SK-N-MC (cell line): ENCODE measurements at regions not wholly inside any gene's neighbourhood (a gene's known extent, or its start where the extent isn't known, plus 50 kb on each side); places are given as distances from the start of the nearest gene placed in this dataset.
A peak's percentile ranks its signal among the peaks of the same experiment; 100 is the strongest.

Experiments
- DNase-seq: peaks from one replicate; pipeline ENCODE4 v3.0.0-alpha.2; 2011; ENCODE audit warnings: low read depth, low spot score
- H3K27ac ChIP-seq: fragments of 200-600 bp; sonication (generic); 2 replicates; pipeline ENCODE4 v1.5.1; 2016; ENCODE audit warnings: mixed run types
- H3K36me3 ChIP-seq: fragments of 200-600 bp; sonication (generic); 2 replicates; pipeline ENCODE4 v1.6.1; 2017; ENCODE audit warnings: antibody characterized with exemption, low read length, mixed read lengths; ENCODE audit not compliant: insufficient read depth
- H3K4me3 ChIP-seq: fragments of 200-600 bp; sonication (generic); 2 replicates; pipeline ENCODE4 v1.5.1; 2016
- H3K9ac ChIP-seq: fragments of 200-600 bp; sonication (generic); 2 replicates; pipeline ENCODE4 v1.8.0; 2017; ENCODE audit warnings: mixed run types, mixed read lengths; ENCODE audit not compliant: insufficient read length
- H3K9me3 ChIP-seq: fragments of 200-600 bp; sonication (generic); 2 replicates; pipeline ENCODE4 v1.6.1; 2017; ENCODE audit warnings: low read depth, mild to moderate bottlenecking, antibody characterized with exemption, low read length, moderate library complexity, mixed read lengths
- EZH2 ChIP-seq: fragments of 200-600 bp; sonication (generic); IDR thresholded peaks from one replicate; pipeline ENCODE4 v1.6.1; 2017; ENCODE audit warnings: antibody characterized with exemption
- FOXP2 ChIP-seq: optimal IDR thresholded peaks from 2 replicates; pipeline ENCODE3; 2011; ENCODE audit warnings: mild to moderate bottlenecking, moderate library complexity; ENCODE audit not compliant: insufficient read depth; ENCODE audit errors: extremely low read length, control extremely low read depth
- POLR2AphosphoS5 ChIP-seq: IDR thresholded peaks from 2 replicates; pipeline ENCODE4 v1.6.1; 2012; ENCODE audit warnings: mild to moderate bottlenecking, low read depth, low read length, borderline replicate concordance

DNA sequence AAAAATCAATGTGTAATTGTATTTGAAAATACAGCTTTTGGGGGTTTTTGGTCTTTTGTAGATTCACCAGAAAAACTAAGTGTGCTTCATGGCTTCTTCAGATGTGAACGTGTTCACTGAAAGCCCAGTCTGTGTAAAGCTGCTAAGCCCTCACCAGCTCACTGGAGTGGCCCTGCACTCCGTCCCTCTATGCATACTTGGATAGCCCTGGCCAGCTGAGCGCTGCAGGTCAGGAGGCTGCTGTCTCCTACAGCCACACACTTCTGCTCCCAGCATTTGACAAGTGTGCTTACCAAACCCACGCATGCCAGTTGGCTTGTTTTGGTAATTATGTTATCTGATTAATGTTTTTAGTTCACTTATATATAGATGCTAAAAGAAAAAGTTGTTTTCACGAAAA is 163.5 kb downstream of the TLR5 start:
- no peaks in the 10 kb centered on the region for H3K36me3 ChIP-seq
- TF ChIP-seq FOXP2 = no peak
- no peak for TF ChIP-seq EZH2
- no peak for TF ChIP-seq POLR2AphosphoS5
- no peak overlapping the region for H3K9ac ChIP-seq
- no peak overlapping the region for H3K4me3 ChIP-seq
- H3K27ac ChIP-seq = no peak overlapping the region
- H3K9me3 ChIP-seq = no peaks in the 10 kb centered on the region
- no peak for DNase-seq

DNA sequence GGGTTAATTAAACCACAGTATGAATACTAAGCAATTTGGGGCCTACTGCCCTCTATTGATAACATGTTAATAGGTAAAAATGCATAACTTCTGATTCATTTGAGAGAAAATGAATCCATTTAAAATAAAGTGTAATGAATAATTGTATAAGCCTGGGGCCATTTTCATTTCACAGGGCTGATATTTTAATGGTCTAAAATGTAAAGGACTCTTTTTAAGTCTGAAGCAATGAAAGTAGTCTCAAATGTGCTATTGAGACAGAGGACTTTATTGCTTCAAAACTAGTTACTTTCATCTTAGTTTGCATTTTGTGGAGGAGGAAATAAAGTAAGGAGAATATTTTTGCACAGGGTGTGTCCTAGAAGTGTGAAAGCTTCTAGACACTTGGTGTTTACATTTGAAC is 155.4 kb downstream of the TLR5 start:
- Histone ChIP-seq H3K36me3 (no peaks in the 10 kb centered on the region), H3K9ac (no peak overlapping the region), H3K27ac (peak overlapping the region; percentile 84), H3K9me3 (no peaks in the 10 kb centered on the region), H3K4me3 (peak overlapping the region; percentile 34)
- TF ChIP-seq FOXP2 (no peak), POLR2AphosphoS5 (no peak), EZH2 (no peak)
- peak; percentile 55 for DNase-seq

DNA sequence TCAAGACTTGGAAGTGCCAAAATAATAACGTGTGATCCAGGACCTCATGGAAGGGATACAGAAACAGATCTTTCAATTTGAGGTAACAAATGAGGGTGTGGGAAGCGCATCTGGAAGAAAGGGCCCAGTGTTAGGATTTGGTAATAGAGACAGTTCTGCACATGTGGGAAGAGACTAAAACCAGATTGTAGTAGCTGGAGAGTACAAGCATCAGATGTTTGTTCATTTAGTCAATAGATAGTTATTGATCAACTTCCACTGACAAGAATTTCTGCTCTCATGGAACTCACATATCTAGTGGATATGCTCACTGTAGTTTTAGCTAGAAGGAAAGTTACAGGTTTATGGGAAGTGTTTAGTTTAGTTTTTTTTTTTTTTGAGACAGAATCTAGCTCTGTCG is 153.6 kb downstream of the TLR5 start:
- no peak overlapping the region for H3K27ac ChIP-seq
- H3K9me3 ChIP-seq = no peaks in the 10 kb centered on the region
- H3K36me3 ChIP-seq = no peaks in the 10 kb centered on the region
- no peak for DNase-seq
- H3K4me3 ChIP-seq = no peak overlapping the region
- TF ChIP-seq EZH2 (no peak), POLR2AphosphoS5 (no peak), FOXP2 (no peak)
- H3K9ac ChIP-seq = no peak overlapping the region

DNA sequence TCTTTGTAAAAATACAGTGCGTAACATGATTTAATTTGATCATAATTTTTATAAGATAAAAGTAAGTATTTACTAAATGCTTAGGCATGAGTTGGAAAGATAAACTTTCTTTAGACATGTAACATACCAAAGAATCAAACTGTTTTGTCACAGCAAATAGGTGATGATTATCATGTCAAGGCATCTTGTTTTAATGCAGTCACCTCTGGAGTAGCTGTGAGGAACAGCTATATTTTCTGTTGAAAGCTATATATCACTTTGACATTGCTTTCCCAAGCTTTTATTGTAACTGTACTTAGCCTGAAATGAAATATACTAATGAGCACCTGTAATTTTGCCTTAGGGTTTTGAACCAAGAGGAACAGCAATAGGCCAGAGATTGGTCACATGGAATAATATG is 151.9 kb downstream of the TLR5 start:
- Histone ChIP-seq H3K36me3 (no peaks in the 10 kb centered on the region), H3K9ac (no peak overlapping the region), H3K27ac (no peak overlapping the region), H3K4me3 (no peak overlapping the region), H3K9me3 (no peaks in the 10 kb centered on the region)
- no peak for DNase-seq
- TF ChIP-seq POLR2AphosphoS5 (no peak), FOXP2 (no peak), EZH2 (no peak)

DNA sequence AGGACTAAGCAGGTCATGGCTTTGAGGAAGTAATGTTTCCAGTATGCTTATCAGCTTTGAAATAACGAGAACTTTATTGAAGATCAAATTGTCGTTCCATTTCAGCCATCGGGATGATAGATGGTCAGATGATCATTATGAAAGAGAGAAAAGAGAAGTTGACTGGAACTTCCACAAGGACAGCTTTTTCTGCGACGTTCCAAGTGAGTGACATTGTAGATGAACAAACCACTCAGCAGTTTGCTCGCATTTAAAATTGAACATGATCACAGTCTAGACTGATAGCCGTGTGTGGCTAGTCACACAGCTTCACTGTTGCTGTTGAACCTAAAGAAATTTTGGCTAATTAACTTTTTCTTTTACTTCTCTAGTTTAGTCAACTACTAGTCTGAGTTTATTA is 151.1 kb downstream of the TLR5 start:
- TF ChIP-seq EZH2 = no peak
- TF ChIP-seq POLR2AphosphoS5 = no peak
- no peak for TF ChIP-seq FOXP2

DNA sequence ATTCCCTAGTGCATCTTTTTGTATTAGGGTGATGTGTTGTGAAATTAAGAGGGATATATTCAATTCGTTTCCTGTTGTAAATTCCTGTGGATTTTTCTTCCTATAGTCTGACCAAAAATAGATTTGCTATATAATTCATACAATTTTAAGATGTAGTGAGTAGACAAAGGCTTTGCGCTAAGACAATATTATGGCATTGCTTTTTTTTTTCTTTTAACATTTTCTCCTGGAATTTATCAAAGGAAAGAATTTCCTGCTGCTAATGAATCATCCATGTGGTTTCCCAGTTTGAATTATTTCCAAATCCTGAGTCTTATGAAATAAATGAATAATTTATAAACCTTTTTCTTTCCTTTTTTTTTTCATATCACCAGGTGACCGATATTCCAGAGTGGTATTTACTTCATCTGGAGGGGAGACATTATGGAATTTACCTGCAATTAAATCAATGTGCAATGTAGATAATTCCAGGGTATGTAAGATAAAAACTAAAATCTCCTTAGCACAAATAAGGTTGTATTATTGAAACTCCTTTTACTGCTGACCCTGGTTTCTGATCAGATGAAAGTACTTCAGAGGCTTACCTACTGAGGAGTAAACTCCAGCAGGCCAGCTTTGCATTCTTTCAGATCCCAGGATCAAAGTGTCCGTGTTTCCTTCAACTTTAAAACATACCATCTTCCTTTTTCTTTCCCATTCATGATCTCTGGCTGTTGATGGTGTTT is 148.4 kb downstream of the TLR5 start:
- Histone ChIP-seq H3K9me3 (no peaks in the 10 kb centered on the region), H3K36me3 (no peaks in the 10 kb centered on the region), H3K4me3 (peak overlapping the region; percentile 56), H3K27ac (peak overlapping the region; percentile 75; the same call in 1 of the 2 replicates), H3K9ac (no peak overlapping the region)
- DNase-seq = peak; percentile 89
- TF ChIP-seq FOXP2 (no peak), EZH2 (no peak), POLR2AphosphoS5 (no peak)

More for the DNA sequence above, 151.1 kb downstream of the TLR5 start:
- H3K27ac ChIP-seq = no peak overlapping the region
- no peak for DNase-seq
- no peaks in the 10 kb centered on the region for H3K36me3 ChIP-seq
- no peaks in the 10 kb centered on the region for H3K9me3 ChIP-seq
- H3K4me3 ChIP-seq = no peak overlapping the region
- H3K9ac ChIP-seq = no peak overlapping the region

DNA sequence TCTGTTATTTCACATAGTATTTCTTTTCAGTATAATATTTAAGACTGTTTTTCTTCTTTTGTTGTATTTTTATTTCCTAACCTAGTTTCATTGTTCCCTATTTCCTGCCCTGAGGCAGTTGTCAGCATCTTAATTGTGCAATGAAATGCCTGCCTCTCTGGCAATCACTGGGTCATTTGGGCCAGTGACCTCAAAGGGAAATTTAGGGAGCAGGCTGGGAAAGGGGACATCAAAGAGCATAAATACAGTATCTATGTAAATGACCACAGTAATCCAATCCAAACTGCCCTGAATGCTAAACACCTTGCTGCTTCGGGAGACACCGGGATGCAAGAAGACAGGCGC is 147.8 kb downstream of the TLR5 start:
- peak overlapping the region; percentile 56 for H3K4me3 ChIP-seq
- H3K36me3 ChIP-seq = no peaks in the 10 kb centered on the region
- H3K9ac ChIP-seq = no peak overlapping the region
- TF ChIP-seq POLR2AphosphoS5 (no peak), FOXP2 (no peak), EZH2 (no peak)
- H3K27ac ChIP-seq = peak overlapping the region; percentile 75; the same call in 1 of the 2 replicates
- no peaks in the 10 kb centered on the region for H3K9me3 ChIP-seq
- DNase-seq = no peak

DNA sequence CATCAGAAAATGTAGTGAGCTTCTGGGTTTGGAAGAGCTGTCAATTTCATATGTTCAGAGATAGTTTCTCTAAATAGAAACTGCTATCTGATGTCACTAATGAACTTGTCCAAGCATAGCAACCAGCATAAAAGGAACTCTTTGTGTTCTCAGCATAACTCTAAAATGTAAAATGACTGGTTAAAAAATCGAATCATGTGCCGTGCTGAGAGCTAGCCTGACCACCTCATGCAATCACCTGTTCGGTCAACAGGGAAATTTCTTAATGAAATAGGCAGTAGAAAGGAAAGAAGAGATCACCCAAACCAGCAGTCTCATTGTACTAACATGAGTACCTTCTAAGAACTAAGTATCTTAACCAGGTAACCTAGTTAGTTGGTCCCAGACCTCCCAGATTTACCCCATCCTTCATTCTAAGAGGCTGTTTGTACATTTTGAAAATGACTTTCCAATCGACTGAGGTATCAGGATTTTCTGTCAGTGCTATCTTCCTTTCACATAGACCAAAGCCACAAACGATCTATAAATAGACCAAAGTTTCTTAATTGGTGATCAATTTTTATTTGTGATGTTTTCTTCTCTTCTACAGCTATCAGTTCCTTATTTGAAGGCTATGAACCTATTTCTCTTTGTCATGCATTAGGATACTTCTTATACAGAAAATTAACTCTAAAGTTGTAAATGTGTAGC is 147.3 kb downstream of the TLR5 start:
- DNase-seq = no peak
- TF ChIP-seq EZH2 (no peak), POLR2AphosphoS5 (no peak), FOXP2 (no peak)

DNA sequence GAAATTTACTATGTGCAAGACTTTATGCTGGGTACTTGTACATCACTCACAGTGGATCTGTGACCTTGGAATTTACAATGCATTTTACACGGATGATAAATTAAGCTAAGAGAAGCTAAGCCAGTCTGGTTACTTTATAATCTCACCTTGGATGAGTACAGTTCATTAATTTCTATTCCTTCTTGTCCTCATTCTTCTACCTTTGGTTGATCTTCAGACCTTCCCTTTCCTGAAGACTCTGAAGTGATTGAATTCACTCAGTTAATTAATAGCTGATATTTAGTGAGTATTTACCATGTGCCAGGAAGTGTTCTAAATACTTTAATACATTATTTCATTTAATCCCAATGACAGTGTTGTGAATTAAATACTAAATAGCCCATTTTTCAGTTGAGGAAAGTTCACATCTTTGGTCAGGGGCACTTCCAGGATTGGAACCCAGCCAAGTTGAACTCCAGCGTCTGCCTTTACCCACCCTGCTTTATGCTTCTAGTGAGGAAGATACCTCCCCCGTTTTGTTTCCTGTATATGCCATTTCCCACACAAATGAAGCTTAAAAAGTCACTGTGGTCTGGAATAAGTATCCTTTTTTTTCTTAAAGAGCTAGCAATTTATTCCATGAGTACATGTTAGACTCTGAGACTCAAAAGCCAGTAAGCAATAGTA is 146.6 kb downstream of the TLR5 start:
- no peak for DNase-seq
- H3K4me3 ChIP-seq = no peak overlapping the region
- H3K27ac ChIP-seq = no peak overlapping the region
- TF ChIP-seq FOXP2 (no peak), EZH2 (no peak), POLR2AphosphoS5 (no peak)
- no peaks in the 10 kb centered on the region for H3K36me3 ChIP-seq
- H3K9me3 ChIP-seq = no peaks in the 10 kb centered on the region
- no peak overlapping the region for H3K9ac ChIP-seq

More for the DNA sequence above, 147.3 kb downstream of the TLR5 start:
- Histone ChIP-seq H3K27ac (no peak overlapping the region), H3K9ac (no peak overlapping the region), H3K36me3 (no peaks in the 10 kb centered on the region), H3K9me3 (no peaks in the 10 kb centered on the region), H3K4me3 (no peak overlapping the region)
